ENCODE measurements at regions not wholly inside any gene's neighbourhood (a gene's known extent, or its start where the extent isn't known, plus 50 kb on each side); places are given as distances from the start of the nearest gene placed in this dataset.
"Not testable (repeated sequence)": the region's sequence is repeated elsewhere in the genome, so short reads cannot be mapped to it uniquely, and the experiment has no call there.

DNA sequence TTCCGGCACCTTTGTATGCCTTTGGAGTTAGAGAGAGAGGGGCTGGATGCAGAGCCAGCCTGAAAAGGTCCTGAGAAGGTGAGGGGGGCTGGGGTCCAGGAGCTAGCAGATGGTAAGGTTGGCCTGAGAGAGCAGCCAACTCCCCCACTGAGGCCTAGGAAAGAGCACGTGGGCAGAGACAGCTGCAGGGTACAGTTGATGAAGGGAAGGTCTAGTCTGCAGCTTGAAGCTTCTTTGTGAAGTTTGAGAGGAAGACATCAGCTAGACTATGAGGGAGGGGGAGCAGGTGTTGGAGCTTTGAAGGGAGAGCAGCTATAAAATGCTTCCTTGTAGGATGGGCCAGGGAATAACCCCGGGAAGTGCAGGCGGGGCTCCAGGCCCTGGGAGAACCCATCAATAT is 289.3 kb upstream of the AMIGO2 start:
- H3K27ac Mint-ChIP-seq, result no peak overlapping the region
- no peaks in the 10 kb centered on the region for H3K27me3 Mint-ChIP-seq
- no peak overlapping the region for H3K4me3 Mint-ChIP-seq
- peaks cover 28% of the 10 kb centered on the region for H3K36me3 Mint-ChIP-seq (ENCODE audit: low read depth)
- ChIA-PET POLR2A (interaction anchor here (1.1 to 2.2 kb wide), 4 partner anchors 11 to 26 kb away, joined by 3 to 10 read pairs (median 5); no protein-coding TSS in a partner anchor), CTCF (interaction anchor here (1.4 to 5.0 kb wide), 6 partner anchors 9 to 29 kb away, joined by 3 to 25 read pairs (median 8); no protein-coding TSS in a partner anchor)
- H3K4me1 Mint-ChIP-seq (ENCODE audit: low read depth), result peaks cover 17% of the 10 kb centered on the region
- intact Hi-C loops (cut with micrococcal nuclease), result no loop called here
- TF ChIP-seq, protein P1, sequence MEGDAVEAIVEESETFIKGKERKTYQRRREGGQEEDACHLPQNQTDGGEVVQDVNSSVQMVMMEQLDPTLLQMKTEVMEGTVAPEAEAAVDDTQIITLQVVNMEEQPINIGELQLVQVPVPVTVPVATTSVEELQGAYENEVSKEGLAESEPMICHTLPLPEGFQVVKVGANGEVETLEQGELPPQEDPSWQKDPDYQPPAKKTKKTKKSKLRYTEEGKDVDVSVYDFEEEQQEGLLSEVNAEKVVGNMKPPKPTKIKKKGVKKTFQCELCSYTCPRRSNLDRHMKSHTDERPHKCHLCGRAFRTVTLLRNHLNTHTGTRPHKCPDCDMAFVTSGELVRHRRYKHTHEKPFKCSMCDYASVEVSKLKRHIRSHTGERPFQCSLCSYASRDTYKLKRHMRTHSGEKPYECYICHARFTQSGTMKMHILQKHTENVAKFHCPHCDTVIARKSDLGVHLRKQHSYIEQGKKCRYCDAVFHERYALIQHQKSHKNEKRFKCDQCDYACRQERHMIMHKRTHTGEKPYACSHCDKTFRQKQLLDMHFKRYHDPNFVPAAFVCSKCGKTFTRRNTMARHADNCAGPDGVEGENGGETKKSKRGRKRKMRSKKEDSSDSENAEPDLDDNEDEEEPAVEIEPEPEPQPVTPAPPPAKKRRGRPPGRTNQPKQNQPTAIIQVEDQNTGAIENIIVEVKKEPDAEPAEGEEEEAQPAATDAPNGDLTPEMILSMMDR (IDR thresholded peaks at IDR 0.05), result no peak
- DNase-seq, result no peak
- H3K9me3 Mint-ChIP-seq, result peaks cover 5% of the 10 kb centered on the region
- no peak for ATAC-seq

DNA sequence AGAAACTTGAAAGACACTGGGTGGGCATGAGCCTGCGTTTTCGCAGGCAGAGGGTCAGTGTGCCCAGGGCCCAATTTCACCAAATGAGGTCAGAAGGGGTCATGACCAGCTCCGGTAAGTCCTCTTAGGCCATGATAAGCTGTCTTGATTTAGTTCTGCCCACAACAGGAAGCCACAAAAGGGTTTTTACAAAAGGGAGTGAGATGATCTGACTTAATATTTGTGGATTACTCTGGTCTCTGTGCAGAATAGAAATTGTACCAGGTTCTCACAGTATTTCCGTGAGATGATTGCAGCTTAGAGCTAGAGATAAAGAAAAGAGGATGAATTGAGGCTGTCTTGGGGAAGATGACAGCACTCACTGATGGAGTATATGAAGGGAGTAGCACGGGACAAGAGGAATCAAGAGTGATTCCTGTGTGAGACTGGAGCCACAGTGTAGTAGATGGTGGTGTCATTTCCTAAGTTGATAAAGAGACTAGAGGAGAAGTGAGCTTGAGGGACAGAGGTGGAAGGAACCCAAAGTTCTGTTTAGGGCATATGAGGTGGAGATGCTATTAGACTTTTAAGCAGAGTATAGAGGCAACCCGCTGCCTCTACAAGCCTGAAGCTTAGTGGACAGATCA is 288.3 kb upstream of the AMIGO2 start:
- Mint-ChIP-seq H3K4me3 (no peak overlapping the region), H3K27me3 (no peaks in the 10 kb centered on the region), H3K27ac (no peak overlapping the region), H3K36me3 (ENCODE audit: low read depth) (peaks cover 25% of the 10 kb centered on the region), H3K4me1 (ENCODE audit: low read depth) (peaks cover 17% of the 10 kb centered on the region), H3K9me3 (peaks cover 4% of the 10 kb centered on the region)
- peak; percentile 28 for ATAC-seq
- ChIA-PET POLR2A (interaction anchor here (1.0 to 2.2 kb wide), 6 partner anchors 12 to 152 kb away, joined by 3 to 10 read pairs (median 4); no protein-coding TSS in a partner anchor), CTCF (interaction anchor here (1.3 to 5.0 kb wide), 5 partner anchors 12 to 66 kb away, joined by 4 to 25 read pairs (median 6); no protein-coding TSS in a partner anchor)
- DNase-seq, result no peak
- TF ChIP-seq, protein P1 (IDR thresholded peaks at IDR 0.05), result no peak
- intact Hi-C loops (cut with micrococcal nuclease), result no loop called here

DNA sequence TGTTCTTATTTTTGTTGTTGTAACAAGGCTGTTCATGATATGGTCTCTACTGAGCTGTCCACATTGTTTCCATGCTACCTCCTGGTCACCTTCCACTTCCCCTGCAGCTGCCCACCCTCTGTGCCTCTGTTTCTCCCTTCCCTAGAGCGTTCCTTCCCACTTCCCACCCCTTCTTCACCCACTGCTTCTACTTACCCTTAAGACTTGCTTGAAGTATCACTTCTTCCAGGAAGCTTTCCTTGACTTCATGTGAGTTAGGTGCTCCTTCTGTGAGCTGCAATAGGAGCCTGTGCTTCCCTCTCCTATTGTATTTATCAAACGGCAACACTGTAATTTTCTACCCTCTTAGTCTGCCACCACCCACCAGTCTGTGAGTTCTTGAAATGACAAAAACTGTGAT is 286.8 kb upstream of the AMIGO2 start:
- CTCF ChIA-PET, result interaction anchor here (1.0 to 5.0 kb wide), 3 partner anchors 11 to 31 kb away, joined by 4 to 25 read pairs (median 10); no protein-coding TSS in a partner anchor
- POLR2A ChIA-PET, result interaction anchor here (0.8 to 1.3 kb wide), 2 partner anchors 18 to 25 kb away, joined by 4 to 5 read pairs; no protein-coding TSS in a partner anchor
- peaks cover 4% of the 10 kb centered on the region for H3K9me3 Mint-ChIP-seq
- TF ChIP-seq, protein P1 (IDR thresholded peaks at IDR 0.05), result no peak
- H3K4me1 Mint-ChIP-seq (ENCODE audit: low read depth), result peaks cover 22% of the 10 kb centered on the region
- no peak overlapping the region for H3K4me3 Mint-ChIP-seq
- no peak overlapping the region for H3K27ac Mint-ChIP-seq
- H3K36me3 Mint-ChIP-seq (ENCODE audit: low read depth), result peaks cover 16% of the 10 kb centered on the region
- ATAC-seq, result no peak
- H3K27me3 Mint-ChIP-seq, result no peaks in the 10 kb centered on the region
- no peak for DNase-seq
- intact Hi-C loops (cut with micrococcal nuclease), result no loop called here

DNA sequence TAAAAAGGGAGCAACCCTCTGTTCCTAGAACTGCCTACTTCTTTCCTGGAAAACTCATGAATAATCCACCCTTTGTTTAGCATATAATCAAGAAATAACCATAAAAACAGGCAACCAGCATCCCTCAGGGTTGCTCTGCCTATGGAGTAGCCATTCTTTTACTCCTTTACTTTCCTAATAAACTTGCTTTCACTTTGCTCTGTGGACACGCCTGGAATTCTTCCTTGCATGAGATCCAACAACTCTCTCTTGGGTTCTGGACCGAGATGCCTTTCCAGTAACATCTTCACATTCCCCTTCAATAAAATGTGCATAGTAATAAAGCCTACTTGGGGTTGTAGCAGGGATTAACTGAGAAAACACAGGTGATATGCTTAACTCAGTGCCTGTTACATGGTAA is 286.4 kb upstream of the AMIGO2 start:
- ChIA-PET CTCF (interaction anchor here (3.0 to 5.0 kb wide), 2 partner anchors 14 to 32 kb away, joined by 10 to 25 read pairs; no protein-coding TSS in a partner anchor), POLR2A (interaction anchor here (0.8 to 1.3 kb wide), 2 partner anchors 18 to 25 kb away, joined by 4 to 5 read pairs; no protein-coding TSS in a partner anchor)
- peaks cover 14% of the 10 kb centered on the region for H3K36me3 Mint-ChIP-seq (ENCODE audit: low read depth)
- H3K27me3 Mint-ChIP-seq, result no peaks in the 10 kb centered on the region
- peaks cover 4% of the 10 kb centered on the region for H3K9me3 Mint-ChIP-seq
- no peak overlapping the region for H3K4me3 Mint-ChIP-seq
- H3K27ac Mint-ChIP-seq, result no peak overlapping the region
- intact Hi-C loops (cut with micrococcal nuclease), result no loop called here
- H3K4me1 Mint-ChIP-seq (ENCODE audit: low read depth), result peaks cover 27% of the 10 kb centered on the region
- ATAC-seq (no peak), DNase-seq (no peak)
- TF ChIP-seq, protein P1 (IDR thresholded peaks at IDR 0.05), result no peak

DNA sequence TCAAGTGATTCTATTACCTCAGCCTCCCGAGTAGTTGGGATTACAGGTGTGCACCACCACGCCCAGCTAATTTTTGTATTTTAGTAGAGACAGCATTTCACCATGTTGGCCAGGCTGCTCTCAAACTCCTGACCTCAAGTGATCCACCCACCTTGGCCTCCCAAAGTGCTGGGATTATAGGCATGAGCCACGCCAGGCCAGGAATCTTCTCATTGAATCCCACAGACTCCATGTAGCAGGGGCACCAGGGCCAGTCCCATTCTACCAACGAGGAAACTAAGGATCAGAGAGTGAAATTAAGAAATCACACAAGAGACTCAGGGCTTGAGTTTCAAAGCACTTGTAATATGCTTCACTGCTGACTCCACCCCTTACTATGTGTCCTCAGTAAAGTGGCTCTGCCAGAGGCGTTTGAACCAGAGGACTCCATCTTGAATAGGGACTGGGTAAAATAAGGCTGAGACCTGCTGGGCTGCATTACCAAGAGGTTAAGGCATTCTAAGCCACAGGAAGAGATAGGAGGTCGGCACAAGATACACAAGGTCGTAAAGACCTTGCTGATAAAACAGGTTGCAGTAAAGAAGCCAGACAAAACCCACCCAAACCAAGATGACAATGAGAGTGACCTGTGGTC is 285.8 kb upstream of the AMIGO2 start:
- H3K9me3 Mint-ChIP-seq; H3K36me3 Mint-ChIP-seq (ENCODE audit: low read depth); H3K27me3 Mint-ChIP-seq; H3K27ac Mint-ChIP-seq; intact Hi-C loops (cut with micrococcal nuclease); H3K4me3 Mint-ChIP-seq: not testable (repeated sequence)
- H3K4me1 Mint-ChIP-seq (ENCODE audit: low read depth), result peaks cover 28% of the 10 kb centered on the region
- ChIA-PET CTCF (interaction anchor here (1.2 to 1.3 kb wide), 2 partner anchors 9 to 43 kb away, joined by 3 read pairs; no protein-coding TSS in a partner anchor), POLR2A (interaction anchor here (1.1 to 1.6 kb wide), 4 partner anchors 9 to 153 kb away, joined by 3 to 7 read pairs (median 4); no protein-coding TSS in a partner anchor)
- peak; percentile 46 for DNase-seq
- ATAC-seq, result peak; percentile 54

All from activated CD8-positive, alpha-beta T cell treated with anti-CD3 and anti-CD28 coated beads for 36 hours (primary cell).